IMR-90 (cell line): ENCODE measurements at regions not wholly inside any gene's neighbourhood (a gene's known extent, or its start where the extent isn't known, plus 50 kb on each side); places are given as distances from the start of the nearest gene placed in this dataset.

Source experiments
- ATAC-seq: fragments of 200-7000 bp; cut with Tn5 transposase; 2 replicates; pipeline ENCODE4 v1.9.1; 2020; ENCODE audit warnings: low read depth, mild to moderate bottlenecking, moderate library complexity
- BruUV-seq: library from RNA; stranded (reverse); fragments of 400-500 nt; replicated peaks from 2 replicates; lab custom pipeline; 2021; lab: Mats Ljungman, UMichigan
- CTCF ChIA-PET: fragments of 300-600 bp; formaldehyde crosslinking; extraction: SDS; loops from one replicate; lab custom pipeline; 2021; ENCODE audit warnings: antibody characterized with exemption; lab: Yijun Ruan, JAX
- POLR2A ChIA-PET: fragments of 300-600 bp; sonication (Branson Sonifier 250); formaldehyde crosslinking; loops from one replicate; lab custom pipeline; 2022; ENCODE audit warnings: antibody characterized with exemption; ENCODE audit not compliant: unreplicated experiment; lab: Charles Lee
- DNase-seq: peaks from one replicate; pipeline ENCODE4 v3.0.0; 2013
- H2AFZ ChIP-seq: replicated peaks from 2 replicates; pipeline ENCODE3; 2013; ENCODE audit warnings: low read length, mild to moderate bottlenecking; ENCODE audit not compliant: poor library complexity
- H2AK5ac ChIP-seq: 2 replicates; pipeline ENCODE4 v1.6.1; 2013; ENCODE audit warnings: low read depth, low read length, inconsistent platforms
- H2AK9ac ChIP-seq: replicated peaks from 2 replicates; pipeline ENCODE3; 2013; ENCODE audit warnings: mild to moderate bottlenecking, low read depth, low read length, moderate library complexity; ENCODE audit not compliant: poor library complexity
- H2BK120ac ChIP-seq: 2 replicates; pipeline ENCODE4 v1.6.1; 2013; ENCODE audit warnings: low read depth, low read length, inconsistent platforms
- H2BK15ac ChIP-seq: 3 replicates; pipeline ENCODE4 v1.6.1; 2013; ENCODE audit warnings: low read depth, low read length, inconsistent platforms
- H2BK20ac ChIP-seq: 2 replicates; pipeline ENCODE4 v1.6.1; 2013; ENCODE audit warnings: low read depth, mild to moderate bottlenecking, inconsistent platforms, low read length, moderate library complexity
- H2BK5ac ChIP-seq: 2 replicates; pipeline ENCODE4 v1.6.1; 2013; ENCODE audit warnings: mild to moderate bottlenecking, low read depth, low read length, inconsistent platforms; ENCODE audit not compliant: poor library complexity, severe bottlenecking
- H3K14ac ChIP-seq: replicated peaks from 2 replicates; pipeline ENCODE4 v1.6.1; 2013; ENCODE audit warnings: low read depth, low read length, inconsistent platforms
- H3K18ac ChIP-seq: 2 replicates; pipeline ENCODE4 v1.6.1; 2013; ENCODE audit warnings: low read depth, low read length, control low read depth
- H3K23ac ChIP-seq: 2 replicates; pipeline ENCODE4 v1.6.1; 2013; ENCODE audit warnings: low read depth, low read length, inconsistent platforms
- H3K27ac ChIP-seq: 2 replicates; pipeline ENCODE4 v1.5.1; 2013; ENCODE audit warnings: mild to moderate bottlenecking, control low read depth, low read length; ENCODE audit not compliant: insufficient read depth
- H3K27me3 ChIP-seq: 2 replicates; pipeline ENCODE4 v1.6.1; 2013; ENCODE audit warnings: low read length; ENCODE audit not compliant: control insufficient read depth, insufficient read depth
- H3K36me3 ChIP-seq: 2 replicates; pipeline ENCODE4 v1.6.1; 2013; ENCODE audit warnings: low read length, mixed read lengths; ENCODE audit not compliant: control insufficient read depth, insufficient read depth
- H3K4ac ChIP-seq: 2 replicates; pipeline ENCODE4 v1.6.1; 2013; ENCODE audit warnings: low read depth, low read length, inconsistent platforms
- H3K4me1 ChIP-seq: 2 replicates; pipeline ENCODE4 v1.6.1; 2013; ENCODE audit warnings: low read length, mixed read lengths; ENCODE audit not compliant: control insufficient read depth, insufficient read depth
- H3K4me2 ChIP-seq: 2 replicates; pipeline ENCODE4 v1.6.1; 2013; ENCODE audit warnings: low read depth, mild to moderate bottlenecking, control low read depth, low read length, moderate library complexity
- H3K4me3 ChIP-seq: 2 replicates; pipeline ENCODE4 v1.5.1; 2013; ENCODE audit warnings: low read depth, mild to moderate bottlenecking, control low read depth, low read length, moderate library complexity; ENCODE audit not compliant: insufficient read depth
- H3K56ac ChIP-seq: 2 replicates; pipeline ENCODE4 v1.6.1; 2013; ENCODE audit warnings: low read length, inconsistent platforms; ENCODE audit not compliant: insufficient read depth; ENCODE audit errors: extremely low read depth
- H3K79me1 ChIP-seq, 2 experiments: 2 replicates each; pipeline ENCODE4 v1.6.1; 2013; ENCODE audit warnings: low read length in 2 of 2, inconsistent platforms in 1 of 2, low read depth in 1 of 2
- H3K9ac ChIP-seq: 2 replicates; pipeline ENCODE4 v1.6.1; 2013; ENCODE audit warnings: low read depth, low read length, control low read depth
- H3K9me1 ChIP-seq: 2 replicates; pipeline ENCODE4 v1.6.1; 2013; ENCODE audit warnings: low read length, inconsistent platforms; ENCODE audit not compliant: insufficient read depth
- H3K9me3 ChIP-seq: 2 replicates; pipeline ENCODE4 v1.6.1; 2013; ENCODE audit warnings: low read length; ENCODE audit not compliant: control insufficient read depth, insufficient read depth
- H4K20me1 ChIP-seq: 2 replicates; pipeline ENCODE4 v1.6.1; 2013; ENCODE audit warnings: low read length, inconsistent platforms; ENCODE audit not compliant: insufficient read depth
- H4K5ac ChIP-seq: 2 replicates; pipeline ENCODE4 v1.6.1; 2013; ENCODE audit warnings: mild to moderate bottlenecking, low read depth, low read length, control low read depth
- H4K8ac ChIP-seq, 2 experiments: 2 replicates each; pipeline ENCODE4 v1.6.1; 2013; ENCODE audit warnings: low read depth in 2 of 2, low read length in 2 of 2, control low read depth in 1 of 2, inconsistent platforms in 1 of 2
- H4K91ac ChIP-seq: 2 replicates; pipeline ENCODE4 v1.6.1; 2013; ENCODE audit warnings: low read depth, low read length, inconsistent platforms; ENCODE audit not compliant: insufficient read depth
- BHLHE40 ChIP-seq: fragments of 150-350 bp; IDR thresholded peaks from 2 replicates; pipeline ENCODE4 v1.6.1; 2016; ENCODE audit warnings: mild to moderate bottlenecking, low read depth, low read length
- CEBPB ChIP-seq: IDR thresholded peaks from 2 replicates; pipeline ENCODE4 v1.6.1; 2012; ENCODE audit warnings: low read depth, low read length, improper control_type of control experiment
- CHD1 ChIP-seq: IDR thresholded peaks from 2 replicates; pipeline ENCODE4 v1.6.1; 2012; ENCODE audit warnings: low read depth, low read length, improper control_type of control experiment
- FOS ChIP-seq: fragments of 150-350 bp; IDR thresholded peaks from 2 replicates; pipeline ENCODE4 v1.6.1; 2016; ENCODE audit warnings: low read depth, low read length
- MAFK ChIP-seq: IDR thresholded peaks from 2 replicates; pipeline ENCODE4 v1.6.1; 2012; ENCODE audit warnings: low read depth, low read length, improper control_type of control experiment
- MAZ ChIP-seq: IDR thresholded peaks from 2 replicates; pipeline ENCODE4 v1.6.1; 2012; ENCODE audit warnings: low read depth, mild to moderate bottlenecking, low read length, improper control_type of control experiment, moderate library complexity, borderline replicate concordance
- MXI1 ChIP-seq: IDR thresholded peaks from 2 replicates; pipeline ENCODE4 v1.6.1; 2012; ENCODE audit warnings: low read depth, mild to moderate bottlenecking, low read length, moderate library complexity, borderline replicate concordance
- NFE2L2 ChIP-seq: fragments of 150-350 bp; IDR thresholded peaks from 2 replicates; pipeline ENCODE4 v1.6.1; 2016; ENCODE audit warnings: low read depth, mild to moderate bottlenecking, low read length
- POLR2A ChIP-seq: IDR thresholded peaks from 2 replicates; pipeline ENCODE4 v1.6.1; 2012; ENCODE audit warnings: mild to moderate bottlenecking, low read depth, low read length
- RAD21 ChIP-seq: IDR thresholded peaks from 2 replicates; pipeline ENCODE4 v1.6.1; 2012; ENCODE audit warnings: low read length, improper control_type of control experiment
- RCOR1 ChIP-seq: IDR thresholded peaks from 2 replicates; pipeline ENCODE4 v1.6.1; 2012; ENCODE audit warnings: mild to moderate bottlenecking, low read length, improper control_type of control experiment; ENCODE audit not compliant: insufficient replicate concordance
- RFX5 ChIP-seq: IDR thresholded peaks from 2 replicates; pipeline ENCODE4 v1.8.0; 2012; ENCODE audit warnings: low read depth, mild to moderate bottlenecking, low read length, moderate library complexity
- SMC3 ChIP-seq: fragments of 150-350 bp; IDR thresholded peaks from 2 replicates; pipeline ENCODE4 v1.6.1; 2016; ENCODE audit warnings: low read depth, mild to moderate bottlenecking, antibody characterized with exemption, low read length, moderate library complexity
- USF2 ChIP-seq: fragments of 150-350 bp; IDR thresholded peaks from 2 replicates; pipeline ENCODE4 v1.6.1; 2017; ENCODE audit warnings: mild to moderate bottlenecking, antibody characterized with exemption, low read length, low read depth
- WGBS, 2 experiments: methylation state at CpG; one replicate each; pipeline versions ENCODE4 v1.1.5 to v1.1.7; 2013; ENCODE audit warnings: missing lambda C conversion rate in 2 of 2; ENCODE audit not compliant: insufficient read length in 1 of 2; ENCODE audit errors: extremely low coverage in 2 of 2; 5-methylcytosine and 5-hydroxymethylcytosine counted together
- dilution Hi-C: fragments of 300-500 bp; cut with HindIII; formaldehyde crosslinking; loops from one replicate; pipeline ENCODE4 v1.14.3; 2018; ENCODE audit warnings: low sequenced_read_pairs; ENCODE audit not compliant: unreplicated experiment
- in situ Hi-C: fragments of 300-500 bp; cut with MboI; formaldehyde crosslinking; loops from 3 replicates; pipeline ENCODE4 v1.14.3; 2019; ENCODE audit warnings: low sequenced_read_pairs, inconsistent platforms, mixed read lengths
- intact Hi-C: fragments of 100-400 bp; cut with micrococcal nuclease; formaldehyde crosslinking; loops from 2 replicates; pipeline ENCODE4 v1.10.0; 2022
- TF ChIP-seq, protein P1 (sequence below): conservative IDR thresholded peaks from 2 replicates; pipeline ENCODE4 v1.5.1; 2012; ENCODE audit warnings: mild to moderate bottlenecking, low read depth, low read length, improper control_type of control experiment
- TF ChIP-seq, protein P2 (sequence below): fragments of 150-350 bp; IDR thresholded peaks from 2 replicates; pipeline ENCODE4 v1.6.1; 2016; ENCODE audit warnings: low read depth, mild to moderate bottlenecking, low read length, moderate library complexity, borderline replicate concordance

- no peak overlapping the region for H3K27ac ChIP-seq
- H3K36me3 ChIP-seq = no peaks in the 10 kb centered on the region
- dilution Hi-C loops (no loop called here), in situ Hi-C loops (no loop called here), intact Hi-C loops (no loop called here)
- DNase-seq = no peak
- H3K9me3 ChIP-seq = no peaks in the 10 kb centered on the region
- WGBS, 2 experiments = no CpG with 5 or more reads among the region's 4 CpGs
- no peak overlapping the region for H3K18ac ChIP-seq
- no peak overlapping the region for H4K5ac ChIP-seq
- no TSS peak for BruUV-seq
- no peak overlapping the region for H2BK5ac ChIP-seq
- no peak for ATAC-seq
- peaks cover 9% of the 10 kb centered on the region for H3K27me3 ChIP-seq
- no peaks in the 10 kb centered on the region for H3K79me1 ChIP-seq
- no peak overlapping the region for H3K9ac ChIP-seq
- ChIA-PET POLR2A (no interaction called here), CTCF (interaction anchor here (0.6 kb wide), 1 partner anchor 1018 kb away, joined by 3 read pairs; no protein-coding TSS in a partner anchor)
- H2BK15ac ChIP-seq = no peak overlapping the region
- no peak overlapping the region for H3K4me3 ChIP-seq
- no peak overlapping the region for H3K4ac ChIP-seq
- no peak overlapping the region for H2AK9ac ChIP-seq
- H4K20me1 ChIP-seq = no peaks in the 10 kb centered on the region
- H2AFZ ChIP-seq = no peak overlapping the region
- no peak overlapping the region for H3K23ac ChIP-seq
- no peak overlapping the region for H3K4me2 ChIP-seq
- H4K91ac ChIP-seq = no peak overlapping the region
- H3K56ac ChIP-seq = no peak overlapping the region
- no peak overlapping the region for H3K14ac ChIP-seq
- H2BK20ac ChIP-seq = no peak overlapping the region
- no peaks in the 10 kb centered on the region for H3K9me1 ChIP-seq
- H3K4me1 ChIP-seq = no peaks in the 10 kb centered on the region
- TF ChIP-seq USF2 (no peak), CEBPB (no peak), POLR2A (no peak), MAFK (no peak), MXI1 (no peak), NFE2L2 (no peak), CHD1 (no peak), BHLHE40 (no peak), FOS (no peak), RFX5 (no peak), SMC3 (no peak), RCOR1 (no peak), MAZ (no peak), RAD21 (no peak)
- TF ChIP-seq, protein P1, sequence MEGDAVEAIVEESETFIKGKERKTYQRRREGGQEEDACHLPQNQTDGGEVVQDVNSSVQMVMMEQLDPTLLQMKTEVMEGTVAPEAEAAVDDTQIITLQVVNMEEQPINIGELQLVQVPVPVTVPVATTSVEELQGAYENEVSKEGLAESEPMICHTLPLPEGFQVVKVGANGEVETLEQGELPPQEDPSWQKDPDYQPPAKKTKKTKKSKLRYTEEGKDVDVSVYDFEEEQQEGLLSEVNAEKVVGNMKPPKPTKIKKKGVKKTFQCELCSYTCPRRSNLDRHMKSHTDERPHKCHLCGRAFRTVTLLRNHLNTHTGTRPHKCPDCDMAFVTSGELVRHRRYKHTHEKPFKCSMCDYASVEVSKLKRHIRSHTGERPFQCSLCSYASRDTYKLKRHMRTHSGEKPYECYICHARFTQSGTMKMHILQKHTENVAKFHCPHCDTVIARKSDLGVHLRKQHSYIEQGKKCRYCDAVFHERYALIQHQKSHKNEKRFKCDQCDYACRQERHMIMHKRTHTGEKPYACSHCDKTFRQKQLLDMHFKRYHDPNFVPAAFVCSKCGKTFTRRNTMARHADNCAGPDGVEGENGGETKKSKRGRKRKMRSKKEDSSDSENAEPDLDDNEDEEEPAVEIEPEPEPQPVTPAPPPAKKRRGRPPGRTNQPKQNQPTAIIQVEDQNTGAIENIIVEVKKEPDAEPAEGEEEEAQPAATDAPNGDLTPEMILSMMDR = no peak
- TF ChIP-seq, protein P2, sequence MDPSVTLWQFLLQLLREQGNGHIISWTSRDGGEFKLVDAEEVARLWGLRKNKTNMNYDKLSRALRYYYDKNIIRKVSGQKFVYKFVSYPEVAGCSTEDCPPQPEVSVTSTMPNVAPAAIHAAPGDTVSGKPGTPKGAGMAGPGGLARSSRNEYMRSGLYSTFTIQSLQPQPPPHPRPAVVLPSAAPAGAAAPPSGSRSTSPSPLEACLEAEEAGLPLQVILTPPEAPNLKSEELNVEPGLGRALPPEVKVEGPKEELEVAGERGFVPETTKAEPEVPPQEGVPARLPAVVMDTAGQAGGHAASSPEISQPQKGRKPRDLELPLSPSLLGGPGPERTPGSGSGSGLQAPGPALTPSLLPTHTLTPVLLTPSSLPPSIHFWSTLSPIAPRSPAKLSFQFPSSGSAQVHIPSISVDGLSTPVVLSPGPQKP = no peak
- no peak overlapping the region for H4K8ac ChIP-seq
- no peak overlapping the region for H2AK5ac ChIP-seq
- H2BK120ac ChIP-seq = no peak overlapping the region
Measured at GRCh38 chr20:11982289-11982954, 64.7 kb downstream of the BTBD3 start.
